PC-3 (cell line): ENCODE measurements at regions not wholly inside any gene's neighbourhood (a gene's known extent, or its start where the extent isn't known, plus 50 kb on each side); places are given as distances from the start of the nearest gene placed in this dataset.

ENCODE experiments used
- EZH2 ChIP-seq: fragments of 300-600 bp; sonication (generic); IDR thresholded peaks from one replicate; pipeline ENCODE4 v1.6.1; 2017; ENCODE audit warnings: antibody characterized with exemption, mild to moderate bottlenecking, low read length; ENCODE audit not compliant: unreplicated experiment
- TF ChIP-seq, protein P1 (sequence below): fragments of 300-600 bp; sonication (generic); conservative IDR thresholded peaks from 2 replicates; pipeline ENCODE4 v1.5.1; 2017; ENCODE audit warnings: antibody characterized with exemption, low read depth, mild to moderate bottlenecking, low read length

DNA sequence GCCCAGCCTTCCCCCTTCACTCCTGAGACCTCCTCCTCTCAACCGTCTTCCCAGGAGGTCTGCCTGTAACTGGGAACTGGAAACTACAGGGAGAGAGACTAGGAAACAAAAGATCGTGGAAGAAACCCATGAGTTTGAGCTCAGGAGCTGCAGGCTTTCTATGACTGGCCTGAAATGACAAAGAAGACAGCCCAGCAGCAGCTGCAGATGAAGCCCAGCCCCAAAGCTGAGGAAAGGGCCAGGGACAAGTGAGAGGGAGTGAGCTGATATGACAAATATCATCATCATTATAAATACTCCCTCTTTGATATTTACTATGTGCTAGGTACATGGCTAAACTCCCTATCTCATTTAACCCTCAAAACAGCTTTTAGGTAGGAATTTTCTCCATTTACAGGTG, 142.6 kb upstream of the CTTNBP2NL start:
- TF ChIP-seq, protein P1, sequence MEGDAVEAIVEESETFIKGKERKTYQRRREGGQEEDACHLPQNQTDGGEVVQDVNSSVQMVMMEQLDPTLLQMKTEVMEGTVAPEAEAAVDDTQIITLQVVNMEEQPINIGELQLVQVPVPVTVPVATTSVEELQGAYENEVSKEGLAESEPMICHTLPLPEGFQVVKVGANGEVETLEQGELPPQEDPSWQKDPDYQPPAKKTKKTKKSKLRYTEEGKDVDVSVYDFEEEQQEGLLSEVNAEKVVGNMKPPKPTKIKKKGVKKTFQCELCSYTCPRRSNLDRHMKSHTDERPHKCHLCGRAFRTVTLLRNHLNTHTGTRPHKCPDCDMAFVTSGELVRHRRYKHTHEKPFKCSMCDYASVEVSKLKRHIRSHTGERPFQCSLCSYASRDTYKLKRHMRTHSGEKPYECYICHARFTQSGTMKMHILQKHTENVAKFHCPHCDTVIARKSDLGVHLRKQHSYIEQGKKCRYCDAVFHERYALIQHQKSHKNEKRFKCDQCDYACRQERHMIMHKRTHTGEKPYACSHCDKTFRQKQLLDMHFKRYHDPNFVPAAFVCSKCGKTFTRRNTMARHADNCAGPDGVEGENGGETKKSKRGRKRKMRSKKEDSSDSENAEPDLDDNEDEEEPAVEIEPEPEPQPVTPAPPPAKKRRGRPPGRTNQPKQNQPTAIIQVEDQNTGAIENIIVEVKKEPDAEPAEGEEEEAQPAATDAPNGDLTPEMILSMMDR, result no peak
- no peak for TF ChIP-seq EZH2
